Astrocyte (in vitro differentiated cells and primary cell): ENCODE measurements at regions not wholly inside any gene's neighbourhood (a gene's known extent, or its start where the extent isn't known, plus 50 kb on each side); places are given as distances from the start of the nearest gene placed in this dataset.

Experiments used
- CTCF ChIP-seq: IDR thresholded peaks from 2 replicates; pipeline ENCODE4 v1.5.1; 2011; ENCODE audit warnings: low read depth, mild to moderate bottlenecking, inconsistent platforms, low read length, moderate library complexity; ENCODE audit not compliant: insufficient read depth
- EZH2 ChIP-seq: IDR thresholded peaks from 2 replicates; pipeline ENCODE4 v1.6.1; 2012; ENCODE audit warnings: mild to moderate bottlenecking, low read length, inconsistent platforms; ENCODE audit not compliant: insufficient read depth

GRCh38 chr1:187244623-187245022, 415.9 kb downstream of the PLA2G4A start:
- no peak for TF ChIP-seq CTCF
- TF ChIP-seq EZH2: no peak
